CD4-positive, alpha-beta T cell treated with Interleukin-12 subunit alpha and Interleukin-12 subunit beta, for 1 hour (primary cell): ENCODE measurements at regions not wholly inside any gene's neighbourhood (a gene's known extent, or its start where the extent isn't known, plus 50 kb on each side); places are given as distances from the start of the nearest gene placed in this dataset.

Experiments
- DNase-seq: peaks from one replicate; pipeline ENCODE4 v3.0.0-alpha.2; 2020

DNA sequence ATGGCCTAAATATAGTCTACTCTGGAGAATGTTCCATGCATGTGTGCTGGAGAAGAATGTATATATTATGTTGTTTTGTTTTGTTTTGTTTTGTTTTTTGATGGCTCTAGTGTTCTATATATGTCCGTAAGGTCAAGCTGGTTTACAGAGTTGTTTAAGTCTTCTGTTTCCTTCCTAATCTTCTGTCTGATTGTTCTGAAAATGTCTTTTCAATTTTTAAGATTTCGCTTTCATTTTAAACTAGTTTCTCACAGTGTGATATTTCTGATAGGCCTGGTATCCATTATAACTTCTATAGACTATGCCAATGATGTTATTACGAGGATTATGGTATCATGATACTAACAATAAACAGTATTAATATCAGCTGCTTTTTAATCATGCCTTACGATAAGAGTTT is 1126.3 kb upstream of the SORCS1 start:
- DNase-seq: no peak

DNA sequence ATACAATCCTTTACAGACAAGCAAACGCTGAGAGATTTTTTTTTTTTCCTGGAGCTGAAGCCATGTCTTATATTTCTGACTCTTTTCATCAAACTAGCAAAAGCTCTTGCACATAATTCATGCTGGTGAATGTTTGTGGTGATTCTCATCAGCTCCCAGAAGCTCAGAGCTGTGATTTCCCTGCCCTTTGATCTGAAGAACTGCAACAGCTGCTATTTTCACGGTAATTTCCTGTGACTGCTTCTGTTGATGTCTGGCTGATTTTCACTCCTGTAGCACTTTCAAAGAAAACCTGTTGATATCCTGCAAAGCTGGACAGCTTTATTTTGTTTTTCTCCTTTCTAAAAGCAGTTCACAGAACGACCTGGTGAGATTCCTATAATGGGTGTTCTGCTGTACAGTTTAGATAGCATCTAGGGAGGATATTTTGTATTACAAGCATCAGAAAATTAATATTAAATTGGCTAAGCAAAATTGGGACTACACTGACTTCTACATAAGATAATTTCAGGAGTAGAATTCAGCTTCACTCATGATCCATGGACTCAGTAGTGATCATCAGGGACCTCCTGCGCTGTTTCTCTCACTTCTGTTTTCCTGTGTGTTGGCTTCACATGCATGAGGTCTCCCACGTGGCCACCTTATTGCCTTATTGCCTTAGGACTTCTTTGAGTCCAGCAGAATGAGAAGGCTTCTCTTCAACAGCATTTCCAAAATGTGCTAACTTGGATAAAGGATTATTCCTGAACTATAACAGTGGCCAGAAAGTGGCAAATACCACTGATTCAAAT is 1111.6 kb upstream of the SORCS1 start:
- DNase-seq: no peak

DNA sequence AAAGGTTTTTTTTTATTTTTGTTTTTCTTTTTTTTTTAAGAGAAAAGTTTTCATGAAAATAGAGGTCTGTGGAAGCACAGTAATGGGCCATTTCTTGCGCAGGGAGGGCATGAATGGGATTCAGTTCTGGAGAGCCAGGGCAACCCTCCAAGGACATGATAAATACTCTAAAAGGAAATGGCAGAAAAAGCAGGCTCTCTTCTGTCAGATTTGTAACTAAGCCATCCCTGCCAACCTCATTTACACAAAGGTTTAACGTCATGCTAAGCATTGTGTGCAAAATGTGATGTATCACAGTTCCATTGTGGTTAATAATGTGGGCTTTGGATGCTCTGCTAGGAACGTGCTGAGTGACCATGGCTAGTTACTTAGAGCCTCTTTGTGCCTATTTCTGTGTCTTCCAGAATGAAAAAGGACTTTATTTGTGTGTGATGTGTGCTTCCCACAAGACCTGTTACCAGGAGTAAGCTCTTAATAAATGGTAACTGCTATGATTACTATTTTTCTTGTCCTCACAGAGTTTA is 1095.9 kb upstream of the SORCS1 start:
- no peak for DNase-seq

DNA sequence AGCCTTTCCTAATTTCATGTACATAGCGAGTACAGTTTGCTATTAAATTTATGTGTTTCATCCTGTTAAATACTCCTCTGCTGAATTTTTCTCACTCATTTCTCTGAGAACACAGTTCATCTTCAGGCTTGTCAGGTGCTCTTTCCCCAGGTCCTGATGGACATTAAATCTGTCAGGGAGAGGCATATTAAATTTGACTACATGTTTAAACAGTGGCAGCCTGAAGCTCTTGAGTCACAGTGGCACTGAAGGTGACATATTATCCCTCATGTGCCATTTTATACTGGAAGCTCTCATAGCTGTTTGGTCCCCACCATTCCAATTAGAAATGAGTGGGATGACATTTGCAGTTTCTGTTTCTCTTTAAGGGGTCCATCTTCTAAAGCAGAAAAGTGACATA is 1089.6 kb upstream of the SORCS1 start:
- DNase-seq: no peak

DNA sequence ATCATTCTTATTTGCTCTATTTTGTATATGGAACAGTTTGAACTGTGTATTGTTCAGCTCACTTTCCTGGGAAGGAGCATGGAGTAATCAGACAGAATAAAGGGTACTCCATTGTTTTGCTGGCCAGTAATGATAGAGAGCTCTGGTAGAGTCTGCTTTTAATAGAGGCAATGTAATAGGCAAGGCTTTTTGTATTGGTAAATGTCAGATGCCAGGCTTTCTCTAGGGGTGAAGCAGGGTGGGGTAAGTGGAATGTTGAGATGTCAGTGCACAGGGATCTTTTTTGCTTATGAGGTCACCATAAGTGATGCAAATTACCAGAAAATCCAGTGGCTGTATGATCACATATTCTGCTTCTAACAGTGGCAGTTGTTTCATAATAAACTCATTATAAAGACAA is 1088.3 kb upstream of the SORCS1 start:
- no peak for DNase-seq

DNA sequence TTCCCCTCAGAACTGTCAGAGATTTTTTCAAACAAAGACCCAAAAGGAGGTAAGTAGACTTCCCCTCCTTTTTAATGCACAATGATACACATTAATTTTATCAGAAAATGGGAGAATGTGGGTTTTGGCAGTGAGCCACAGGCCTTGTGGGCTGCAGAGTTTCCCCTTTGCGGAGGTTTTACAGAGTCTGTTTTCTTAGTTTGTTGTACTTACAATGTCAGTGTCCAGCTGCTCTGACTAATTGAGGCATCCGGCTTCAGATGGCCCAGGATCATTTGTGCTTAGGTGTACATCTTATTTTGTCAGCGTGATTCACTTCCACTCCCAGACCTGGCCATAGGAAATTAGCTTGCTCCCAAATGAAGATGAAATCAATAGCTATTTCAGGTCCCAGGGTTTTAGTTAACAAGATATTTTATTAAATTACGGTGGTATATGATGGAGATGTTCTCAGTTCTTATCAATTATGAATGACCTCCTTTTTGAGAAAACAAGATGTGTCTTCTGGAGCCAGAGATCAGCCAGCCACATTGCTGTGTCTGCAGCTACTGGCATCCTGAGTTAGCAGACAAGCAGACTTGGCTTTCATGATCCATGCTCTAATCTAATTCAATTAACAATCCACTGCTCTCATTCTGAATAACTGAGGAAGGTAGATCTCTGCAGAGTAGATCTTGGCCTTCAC is 1086.6 kb upstream of the SORCS1 start:
- no peak for DNase-seq

DNA sequence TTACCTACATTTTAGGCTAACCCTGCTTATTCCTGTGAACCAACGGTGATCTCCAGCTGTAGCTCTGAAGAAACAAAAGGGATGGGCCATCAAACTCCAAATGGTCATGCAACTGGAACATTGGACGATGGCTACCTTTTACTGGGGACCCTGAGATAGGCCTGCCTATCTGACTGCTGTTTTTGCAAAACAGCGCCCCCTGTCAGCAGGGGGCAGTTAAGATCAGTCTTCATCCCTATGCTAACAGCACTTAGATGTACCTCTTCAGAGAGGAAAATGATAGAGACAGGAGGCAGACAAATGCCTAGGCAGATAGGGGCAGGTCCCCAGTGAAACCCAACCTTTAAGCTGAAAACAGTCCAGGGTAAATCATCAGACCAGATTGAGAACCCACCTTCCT is 1085.4 kb upstream of the SORCS1 start:
- no peak for DNase-seq

DNA sequence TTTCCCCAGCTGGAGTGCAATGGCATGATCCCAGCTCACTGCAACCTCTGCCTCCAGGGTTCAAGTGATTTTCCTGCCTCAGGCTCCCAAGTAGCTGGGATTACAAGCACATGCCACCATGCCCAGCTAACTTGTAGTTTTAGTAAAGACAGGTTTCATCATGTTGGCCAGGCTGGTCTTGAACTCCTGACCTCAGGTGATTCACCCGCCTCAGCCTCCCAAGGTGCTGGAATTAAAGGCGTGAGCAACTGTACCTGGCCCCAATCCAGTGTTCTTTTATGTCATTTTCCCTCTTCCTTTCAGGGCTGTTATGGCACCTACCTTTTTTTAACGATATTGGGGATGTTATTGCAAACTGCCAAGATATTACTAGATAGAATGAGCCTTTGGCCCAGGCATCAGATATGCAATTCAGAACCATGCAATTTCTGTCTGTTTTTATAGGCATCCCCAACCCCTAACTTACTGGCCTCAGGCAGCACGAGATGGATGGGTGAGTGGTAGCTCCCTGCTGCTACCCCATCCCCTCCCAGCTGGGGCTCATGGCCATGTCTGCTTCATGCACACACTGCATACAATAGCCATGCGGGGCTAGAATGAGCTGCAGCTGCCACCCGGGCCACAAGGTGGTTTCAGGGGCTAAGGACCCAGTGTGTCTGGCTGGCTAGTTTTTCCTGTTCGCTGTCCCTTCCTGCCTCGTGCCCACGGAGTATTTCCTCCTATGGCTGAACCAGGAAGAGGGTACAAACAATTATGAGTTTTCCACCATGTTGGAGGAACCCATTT is 1080.1 kb upstream of the SORCS1 start:
- no peak for DNase-seq

DNA sequence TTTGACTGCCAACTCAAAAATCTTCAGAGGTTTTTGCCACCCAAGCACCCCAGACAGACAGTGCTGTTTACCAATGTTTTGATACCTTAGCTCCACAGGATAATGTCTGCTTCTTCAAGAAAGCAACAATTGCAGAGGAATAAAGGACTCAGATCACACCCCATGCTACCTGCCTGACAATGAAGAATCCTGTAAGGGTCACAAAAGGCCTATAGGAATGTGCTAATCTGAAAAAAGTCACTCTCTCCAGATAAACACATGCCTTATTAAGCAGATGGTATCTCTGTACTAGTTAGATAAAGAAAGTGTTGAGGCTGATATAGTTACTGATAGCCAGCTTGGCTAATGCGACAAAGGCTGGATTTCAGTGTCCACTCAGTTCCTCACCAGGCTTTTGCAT is 1076.7 kb upstream of the SORCS1 start:
- no peak for DNase-seq

DNA sequence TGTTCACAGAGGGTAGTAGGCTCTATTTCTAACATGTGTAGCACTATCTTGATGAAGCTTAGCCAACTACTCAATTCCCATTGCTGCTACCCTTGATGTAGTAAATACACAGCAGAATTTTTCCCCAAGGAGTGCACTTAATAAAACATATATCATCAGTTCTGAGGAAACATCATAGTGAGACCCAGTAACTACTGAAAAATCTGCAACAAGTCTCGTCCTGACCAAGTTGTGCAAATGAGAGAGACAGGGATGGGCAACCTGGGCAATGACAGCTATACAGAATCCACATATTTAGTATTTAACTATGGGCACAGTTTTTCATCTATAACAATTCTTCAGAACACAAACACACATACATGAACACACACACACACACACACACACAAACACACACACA is 1073.8 kb upstream of the SORCS1 start:
- no peak for DNase-seq

DNA sequence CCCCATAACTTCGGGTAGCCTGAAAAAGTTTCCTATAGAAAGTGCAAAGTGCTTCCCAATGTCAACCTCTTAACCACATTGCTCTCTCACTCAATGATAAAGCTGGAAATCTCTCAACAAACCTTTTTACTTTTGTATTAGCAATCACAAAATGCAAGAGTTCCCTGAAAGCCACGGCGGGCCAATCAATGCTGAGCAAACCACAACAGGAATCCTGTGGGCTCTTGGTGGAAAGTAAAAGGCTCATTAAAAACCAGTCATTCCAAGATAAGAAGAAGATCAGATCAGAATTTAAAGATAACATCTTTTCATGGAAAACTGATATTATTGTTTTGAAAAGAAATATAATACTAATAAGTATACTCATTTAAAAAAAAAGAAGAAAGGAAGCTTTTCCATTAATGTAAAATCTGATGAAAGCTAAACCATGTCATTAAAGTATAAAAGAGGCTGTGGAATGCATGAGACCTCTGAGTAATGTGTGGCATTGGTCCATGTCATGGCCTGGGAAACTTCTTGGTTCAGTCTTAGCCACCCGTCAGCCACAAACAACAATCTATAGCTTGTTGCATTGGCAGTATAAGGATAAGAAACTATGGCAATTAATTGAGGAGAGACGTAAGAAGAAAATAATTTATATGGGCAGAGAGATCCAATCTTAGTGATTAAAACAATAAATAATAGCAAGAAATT is 1066.1 kb upstream of the SORCS1 start:
- no peak for DNase-seq

DNA sequence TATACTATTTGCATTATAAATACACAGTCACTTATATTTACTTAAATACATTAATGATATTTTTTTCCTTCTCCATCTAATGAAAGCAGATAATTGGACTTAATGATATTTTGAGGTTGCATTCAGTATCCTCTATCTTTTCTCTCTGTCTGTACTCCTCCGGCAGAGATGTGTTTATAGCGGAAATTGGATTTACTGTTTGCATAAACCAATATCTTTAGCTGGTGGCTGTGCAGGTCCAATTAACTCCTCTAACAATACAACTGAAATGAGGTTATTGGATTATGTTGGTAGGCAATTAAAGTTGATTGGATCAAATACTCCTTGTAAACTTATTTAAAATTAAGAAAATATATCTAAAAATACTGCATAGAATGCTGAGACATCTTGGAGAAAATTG is 1044.2 kb upstream of the SORCS1 start:
- DNase-seq: no peak

DNA sequence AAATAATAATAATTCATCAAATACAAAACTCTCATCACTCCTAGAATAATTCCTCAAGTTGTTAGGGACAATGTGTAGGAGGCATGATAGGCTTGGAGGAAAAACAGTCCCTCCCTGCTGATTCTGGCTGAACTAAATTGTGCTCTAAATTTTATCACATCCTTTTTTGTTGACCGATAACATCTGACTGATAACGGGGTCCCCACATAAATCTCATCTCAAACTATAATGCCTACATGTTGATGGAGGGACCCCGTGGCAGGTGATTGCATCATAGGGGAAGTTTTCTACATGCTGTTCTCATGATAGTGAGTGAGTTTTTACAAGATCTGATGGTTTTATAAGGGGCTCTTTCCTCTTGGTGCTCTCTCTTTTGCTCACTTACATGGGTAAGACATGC is 1043.5 kb upstream of the SORCS1 start:
- no peak for DNase-seq

DNA sequence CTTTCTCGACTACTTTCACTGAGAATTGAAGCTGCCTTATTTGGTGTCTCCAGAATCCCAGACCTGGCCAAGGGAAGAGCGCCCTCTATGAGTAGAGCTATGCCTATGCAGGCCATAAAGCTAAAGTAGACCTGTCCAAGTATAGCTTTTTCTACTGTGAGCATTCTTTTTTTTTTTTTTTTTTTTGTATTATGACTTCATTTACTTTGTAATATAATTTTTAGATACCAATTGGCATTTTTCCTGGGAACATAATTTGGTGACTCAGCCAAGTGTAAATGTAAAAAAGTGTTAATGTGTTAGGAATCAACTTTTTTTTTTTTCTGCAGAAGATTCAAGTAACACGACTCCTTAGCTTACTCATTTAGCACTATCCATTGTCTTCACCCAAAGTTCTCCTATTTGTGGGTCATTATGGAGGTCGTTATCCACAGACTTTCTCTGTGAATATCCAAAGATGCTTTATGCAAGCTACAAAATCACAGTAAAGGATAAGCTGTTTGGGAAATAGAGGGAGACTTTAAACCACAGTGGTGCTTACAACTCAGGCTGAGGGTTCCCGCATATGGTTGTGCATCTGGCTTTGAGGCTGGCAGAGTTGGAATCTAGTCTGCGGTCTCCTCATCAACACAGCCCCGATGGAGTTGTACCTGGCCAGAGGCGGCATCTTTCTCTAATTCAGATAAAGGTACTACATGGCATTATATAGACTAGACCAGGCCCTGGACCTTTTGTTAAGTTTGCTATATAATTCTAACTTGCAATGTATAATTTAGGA is 1040.2 kb upstream of the SORCS1 start:
- DNase-seq: no peak

DNA sequence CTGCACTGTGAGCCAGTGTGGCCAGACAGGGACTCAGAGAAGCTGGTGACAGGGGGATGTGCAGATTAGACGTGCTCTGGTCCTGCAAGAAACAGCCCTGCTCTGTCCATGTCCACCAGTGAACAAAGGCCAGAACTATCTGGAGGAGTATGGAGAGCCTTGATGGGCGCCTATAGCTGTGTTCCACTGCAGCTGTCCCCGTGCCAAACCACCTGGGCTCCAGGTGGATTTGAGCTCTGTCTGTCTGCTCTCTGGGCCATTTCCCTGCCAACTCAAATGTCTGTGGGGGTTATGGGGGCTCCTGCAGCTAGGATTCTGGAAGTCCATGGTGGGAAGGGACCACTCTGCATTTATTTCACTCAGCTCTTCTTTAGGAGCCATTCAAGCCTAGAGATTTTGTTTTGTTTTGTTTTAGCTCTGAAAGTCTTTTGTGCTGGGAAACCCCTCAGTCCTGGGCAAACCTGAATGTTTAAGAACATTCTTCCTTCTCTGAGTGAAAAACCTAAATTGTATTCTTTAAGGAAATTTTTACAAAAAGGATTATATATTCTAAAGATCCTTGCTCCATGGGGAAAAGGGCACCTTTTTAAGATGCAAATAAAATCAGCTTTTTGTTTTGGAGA is 1039.5 kb upstream of the SORCS1 start:
- no peak for DNase-seq

DNA sequence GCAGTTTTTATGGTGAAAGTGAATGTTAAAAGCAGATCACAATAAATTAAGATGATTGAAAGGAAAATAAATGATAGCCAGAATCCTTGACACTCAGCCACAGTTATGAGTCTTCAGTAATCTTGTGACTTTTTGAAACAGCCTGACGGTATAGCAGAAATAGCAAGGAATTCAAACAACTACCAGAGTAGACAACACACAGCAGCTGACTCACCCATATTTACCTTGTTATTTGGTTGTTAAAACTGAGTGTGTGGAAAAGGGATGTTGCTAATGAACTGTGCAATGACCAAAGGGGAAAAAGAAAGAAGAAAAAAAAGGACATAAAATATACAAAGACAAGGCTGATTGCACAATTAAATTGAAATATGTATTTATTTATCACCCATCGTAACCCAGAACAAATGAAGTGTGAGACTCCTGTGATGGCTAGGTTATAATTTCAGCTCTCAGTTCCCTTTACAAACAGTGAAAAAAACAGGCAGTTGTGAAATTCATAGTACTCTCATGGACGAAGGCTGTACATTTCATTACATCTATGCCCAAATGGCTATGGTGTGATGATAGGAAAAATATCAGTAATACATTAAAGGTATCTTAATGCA is 1023.0 kb upstream of the SORCS1 start:
- no peak for DNase-seq

DNA sequence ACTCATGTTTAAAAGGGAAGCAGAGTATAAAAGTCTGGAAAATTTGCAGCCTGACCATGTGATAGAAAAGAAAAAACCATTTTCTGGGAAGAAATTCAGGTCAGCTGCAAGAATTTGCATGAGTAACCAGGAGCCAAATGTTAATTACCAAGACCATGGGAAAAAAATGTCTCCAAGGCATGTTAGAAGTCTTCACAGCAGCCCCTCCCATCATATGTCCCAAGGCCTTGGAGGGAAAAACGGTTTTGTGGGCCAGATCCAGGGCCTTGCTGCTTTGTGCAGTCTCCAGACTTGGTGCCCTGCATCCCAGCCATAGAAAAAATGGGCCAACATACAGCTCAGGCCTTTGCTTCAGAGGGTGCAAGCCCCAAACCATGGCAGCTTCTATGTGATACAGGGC is 1019.6 kb upstream of the SORCS1 start:
- DNase-seq: no peak

DNA sequence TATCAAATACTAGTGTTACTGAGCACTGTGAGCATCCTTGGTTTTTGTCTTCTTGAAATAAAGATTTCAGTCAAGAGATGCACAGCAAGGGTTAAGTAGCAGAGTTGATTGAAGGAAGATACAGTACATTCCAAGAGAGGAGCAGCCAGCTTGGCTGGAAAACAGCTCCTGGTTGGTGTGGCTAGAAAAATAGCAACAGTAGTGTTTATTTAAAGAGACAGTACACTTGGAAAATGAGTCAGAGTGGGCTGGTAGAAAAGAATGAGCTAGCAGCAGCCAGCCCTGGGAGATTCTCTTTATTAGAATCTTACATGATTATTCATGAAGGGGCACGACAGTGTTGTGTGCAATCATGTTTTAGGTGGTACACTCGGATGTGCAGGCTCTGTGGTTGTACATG is 1016.4 kb upstream of the SORCS1 start:
- DNase-seq: no peak

DNA sequence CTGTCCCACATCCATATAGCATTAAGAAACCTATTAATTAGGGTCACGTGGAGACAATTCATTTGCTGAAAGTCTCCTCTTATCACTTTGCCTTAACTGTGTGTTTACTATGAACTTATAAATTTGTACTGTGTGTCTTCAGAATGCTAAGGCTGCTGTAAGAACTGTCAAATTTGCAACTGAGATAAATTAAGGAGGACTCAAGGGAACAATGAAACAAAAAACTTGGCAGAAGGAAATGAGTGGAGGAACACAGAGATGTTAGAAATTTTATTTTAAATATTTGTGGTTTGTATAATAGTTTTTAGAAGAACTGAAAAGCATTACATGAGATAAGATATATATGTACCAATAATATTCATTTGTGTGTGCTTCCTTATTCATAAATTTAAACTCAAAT is 1005.3 kb upstream of the SORCS1 start:
- no peak for DNase-seq

DNA sequence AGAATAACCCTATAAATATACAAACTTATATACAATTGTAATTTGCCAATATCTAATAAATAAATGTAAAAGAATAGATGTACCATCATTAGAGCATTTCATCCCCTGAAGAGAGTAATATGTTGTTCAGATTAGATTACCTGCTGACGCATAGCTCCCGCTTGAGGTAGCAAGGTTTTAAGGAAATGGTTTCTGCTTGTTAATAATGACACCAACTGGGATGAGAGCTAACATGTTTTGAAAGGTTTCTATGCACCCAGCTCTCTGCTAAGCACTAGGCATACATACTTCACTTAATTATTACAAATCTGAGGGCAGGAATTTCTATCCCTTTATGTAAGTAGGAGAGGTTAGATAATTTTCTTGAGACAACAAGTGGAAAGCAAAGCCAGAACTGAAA is 1003.3 kb upstream of the SORCS1 start:
- no peak for DNase-seq

DNA sequence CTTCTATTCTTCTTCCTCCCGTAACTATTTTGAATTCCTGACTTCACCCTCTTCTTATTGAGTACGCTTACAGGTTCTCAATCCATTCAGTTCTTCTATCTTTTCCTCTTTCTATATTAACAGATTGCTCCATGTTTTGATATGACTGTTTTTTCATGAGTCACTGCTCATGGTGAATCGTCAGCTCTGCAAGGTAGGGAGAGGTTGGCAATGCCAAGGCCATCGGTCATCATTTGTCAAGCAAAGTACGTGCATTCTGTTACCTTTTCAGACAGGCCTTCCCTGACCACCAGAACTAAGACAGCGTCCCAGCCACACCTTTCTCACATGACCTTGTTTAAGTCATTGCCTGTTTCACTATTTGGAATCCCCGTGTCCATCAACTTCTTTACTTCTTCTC is 1001.9 kb upstream of the SORCS1 start:
- no peak for DNase-seq
